GM13977 (cell line): ENCODE measurements at regions not wholly inside any gene's neighbourhood (a gene's known extent, or its start where the extent isn't known, plus 50 kb on each side); places are given as distances from the start of the nearest gene placed in this dataset.

Source experiments
- DNase-seq: peaks from one replicate; pipeline ENCODE4 v3.0.0; 2012; ENCODE audit warnings: low spot score
- CTCF ChIP-seq: IDR thresholded peaks from 2 replicates; pipeline ENCODE4 v1.5.1; 2012; ENCODE audit warnings: mild to moderate bottlenecking, control low read depth; ENCODE audit not compliant: insufficient read depth; ENCODE audit errors: extremely low read depth, missing control alignments
- in situ Hi-C: fragments of 300-500 bp; cut with MboI; formaldehyde crosslinking; loops from one replicate; pipeline ENCODE4 v1.12.0; 2022; ENCODE audit warnings: low sequenced_read_pairs, low pct_unique_long_range_greater_than_20kb, mixed read lengths, inconsistent platforms; ENCODE audit not compliant: unreplicated experiment

- DNase-seq: no peak
- no peak for TF ChIP-seq CTCF
- in situ Hi-C loops: no loop called here
Measured at GRCh38 chr6:145141572-145141971, 593.7 kb downstream of the EPM2A start.

GRCh38 chr6:145142958-145143357 lies 592.4 kb downstream of the EPM2A start:
- DNase-seq: no peak

GRCh38 chr6:145143379-145143778 lies 591.9 kb downstream of the EPM2A start:
- no peak for DNase-seq
- in situ Hi-C loops: no loop called here
- TF ChIP-seq CTCF: no peak

More at GRCh38 chr6:145142958-145143357, 592.4 kb downstream of the EPM2A start:
- in situ Hi-C loops: no loop called here
- no peak for TF ChIP-seq CTCF

- in situ Hi-C loops: no loop called here
- TF ChIP-seq CTCF: no peak
- no peak for DNase-seq
Measured at GRCh38 chr6:145147559-145147958, 587.8 kb downstream of the EPM2A start.

GRCh38 chr6:145147981-145148749 lies 587.2 kb downstream of the EPM2A start:
- in situ Hi-C loops: no loop called here
- DNase-seq: no peak
- no peak for TF ChIP-seq CTCF

- no peak for TF ChIP-seq CTCF
- no peak for DNase-seq
- in situ Hi-C loops: no loop called here
Measured at GRCh38 chr6:145148776-145149175, 586.5 kb downstream of the EPM2A start.
